Esophagus squamous epithelium (tissue), 5 donors: ENCODE measurements at regions not wholly inside any gene's neighbourhood (a gene's known extent, or its start where the extent isn't known, plus 50 kb on each side); places are given as distances from the start of the nearest gene placed in this dataset.

Experiments used
- DNase-seq: peaks from one replicate; lab custom pipeline; 2025; lab: John Stamatoyannopoulos, UW
- H3K27ac ChIP-seq, 4 donors: fragments of 200-600 bp; sonication (generic); one replicate each; pipeline ENCODE4 v1.5.1; 2016 to 2019; ENCODE audit warnings: mild to moderate bottlenecking in 1 of 4
- H3K27me3 ChIP-seq, 4 donors: fragments of 200-600 bp; sonication (generic); 1 replicate in 3 of 4; 2 replicates in 1 of 4; pipeline versions ENCODE4 v1.5.1 to v1.6.0; 2017 to 2021; ENCODE audit warnings: antibody characterized with exemption in 1 of 4
- H3K36me3 ChIP-seq, 3 donors: fragments of 200-600 bp; sonication (generic); one replicate each; pipeline ENCODE4 v1.5.1; 2016 to 2019
- H3K4me1 ChIP-seq, 3 donors: fragments of 200-600 bp; sonication (generic); one replicate each; pipeline ENCODE4 v1.5.1; 2017 to 2019
- H3K4me3 ChIP-seq, 4 donors: fragments of 200-600 bp; sonication (generic); 1 replicate in 3 of 4; 2 replicates in 1 of 4; pipeline ENCODE4 v1.5.1; 2016 to 2019; ENCODE audit warnings: mild to moderate bottlenecking in 2 of 4, moderate library complexity in 1 of 4
- H3K9me3 ChIP-seq, 3 donors: fragments of 200-600 bp; sonication (generic); one replicate each; pipeline ENCODE4 v1.5.1; 2016 to 2019
- POLR2A ChIP-seq, 4 donors: fragments of 450-650 bp; IDR thresholded peaks; one replicate each; pipeline ENCODE4 v1.6.1; 2017; ENCODE audit warnings: antibody characterized with exemption in 4 of 4, mild to moderate bottlenecking in 4 of 4, moderate library complexity in 3 of 4
- WGBS, 2 donors: methylation state at CpG; one replicate each; pipeline ENCODE4 v1.1.5; 2018; 5-methylcytosine and 5-hydroxymethylcytosine counted together
- intact Hi-C: fragments of 100-400 bp; cut with DNase I; formaldehyde crosslinking; loops from one replicate; pipeline ENCODE4 v1.15.0; 2022
- TF ChIP-seq, protein P1 (sequence below), 6 experiments: fragments of 450-650 bp in 4 of 6; fragments of 200-600 bp in 2 of 6; sonication (generic) in 2 of 6; IDR thresholded peaks; one replicate each; pipeline ENCODE4 v1.5.1; 2016 to 2019; ENCODE audit warnings: antibody characterized with exemption in 6 of 6, mild to moderate bottlenecking in 4 of 6, moderate library complexity in 4 of 6
- donor health status: DM: yes; HTN: yes; CAD: no.

- no peak for TF ChIP-seq POLR2A (IDR thresholded peaks at IDR 0.05)
- TF ChIP-seq, protein P1, sequence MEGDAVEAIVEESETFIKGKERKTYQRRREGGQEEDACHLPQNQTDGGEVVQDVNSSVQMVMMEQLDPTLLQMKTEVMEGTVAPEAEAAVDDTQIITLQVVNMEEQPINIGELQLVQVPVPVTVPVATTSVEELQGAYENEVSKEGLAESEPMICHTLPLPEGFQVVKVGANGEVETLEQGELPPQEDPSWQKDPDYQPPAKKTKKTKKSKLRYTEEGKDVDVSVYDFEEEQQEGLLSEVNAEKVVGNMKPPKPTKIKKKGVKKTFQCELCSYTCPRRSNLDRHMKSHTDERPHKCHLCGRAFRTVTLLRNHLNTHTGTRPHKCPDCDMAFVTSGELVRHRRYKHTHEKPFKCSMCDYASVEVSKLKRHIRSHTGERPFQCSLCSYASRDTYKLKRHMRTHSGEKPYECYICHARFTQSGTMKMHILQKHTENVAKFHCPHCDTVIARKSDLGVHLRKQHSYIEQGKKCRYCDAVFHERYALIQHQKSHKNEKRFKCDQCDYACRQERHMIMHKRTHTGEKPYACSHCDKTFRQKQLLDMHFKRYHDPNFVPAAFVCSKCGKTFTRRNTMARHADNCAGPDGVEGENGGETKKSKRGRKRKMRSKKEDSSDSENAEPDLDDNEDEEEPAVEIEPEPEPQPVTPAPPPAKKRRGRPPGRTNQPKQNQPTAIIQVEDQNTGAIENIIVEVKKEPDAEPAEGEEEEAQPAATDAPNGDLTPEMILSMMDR (IDR thresholded peaks at IDR 0.05): no peak
- DNase-seq: no peak
- H3K27ac ChIP-seq: no peak overlapping the region
- WGBS, 2 donors: 76 to 93% methylated on average over 5 to 6 of the region's 6 CpGs
- H3K4me3 ChIP-seq: no peak overlapping the region
- intact Hi-C loops: no loop called here
- no peaks in the 10 kb centered on the region for H3K9me3 ChIP-seq
- peaks cover 0 to 4% (median 0%) of the 10 kb centered on the region in 4 donors for H3K27me3 ChIP-seq
- no peaks in the 10 kb centered on the region for H3K4me1 ChIP-seq
- H3K36me3 ChIP-seq: no peaks in the 10 kb centered on the region
Observed at GRCh38 chr17:51491416-51491815, 231.1 kb downstream of the UTP18 start.

DNA sequence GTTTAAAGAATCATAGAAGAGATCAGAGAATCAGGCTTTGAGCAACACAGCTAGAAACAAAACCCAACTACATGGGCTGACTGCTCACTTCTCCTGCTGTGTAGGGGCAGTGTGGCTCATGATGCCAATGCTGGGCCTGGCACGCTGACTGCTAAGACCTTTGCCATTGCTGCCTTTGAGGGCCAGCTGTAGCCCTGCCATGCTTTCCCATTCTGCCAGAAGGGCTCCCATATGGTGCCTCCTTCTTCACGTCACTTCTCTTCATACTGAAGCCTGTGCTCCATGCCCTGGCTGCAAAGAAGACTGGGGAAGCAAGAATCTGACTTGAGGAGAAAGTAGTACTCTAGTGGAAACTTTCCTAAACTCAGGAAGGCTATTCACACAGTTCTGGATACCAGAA lies 232.9 kb downstream of the UTP18 start:
- Histone ChIP-seq H3K27me3 (no peaks in the 10 kb centered on the region), H3K27ac (no peak overlapping the region), H3K9me3 (no peaks in the 10 kb centered on the region), H3K4me1 (no peaks in the 10 kb centered on the region), H3K4me3 (no peak overlapping the region), H3K36me3 (no peaks in the 10 kb centered on the region)
- no peak for TF ChIP-seq POLR2A (IDR thresholded peaks at IDR 0.05)
- TF ChIP-seq, protein P1 (IDR thresholded peaks at IDR 0.05): no peak
- intact Hi-C loops: no loop called here
- 80 to 86% methylated on average over 1 to 2 of the region's 2 CpGs for WGBS, 2 donors
- no peak for DNase-seq

DNA sequence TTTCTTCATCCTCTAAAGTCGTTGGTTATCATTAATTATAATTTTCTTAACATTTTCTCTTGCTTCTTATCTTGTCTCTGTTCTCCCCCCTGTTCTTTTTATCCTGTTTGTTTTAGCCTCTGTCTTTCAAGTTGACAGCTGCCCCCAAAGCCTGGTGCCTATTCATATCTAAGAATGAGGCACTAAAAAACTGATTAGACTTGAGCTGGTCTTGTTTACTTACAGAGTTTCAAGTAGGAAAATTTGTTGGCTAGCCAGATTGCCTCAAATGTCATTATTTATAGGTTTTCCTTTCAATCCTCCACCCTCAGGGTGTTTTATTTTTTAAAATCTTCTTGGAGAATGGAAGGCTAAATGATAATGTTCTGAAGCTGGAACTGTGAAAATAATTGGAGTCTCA lies 236.0 kb downstream of the UTP18 start:
- TF ChIP-seq POLR2A (IDR thresholded peaks at IDR 0.05): no peak
- TF ChIP-seq, protein P1 (IDR thresholded peaks at IDR 0.05): no peak
- Histone ChIP-seq H3K27me3 (no peaks in the 10 kb centered on the region), H3K4me3 (no peak overlapping the region), H3K36me3 (no peaks in the 10 kb centered on the region), H3K27ac (no peak overlapping the region), H3K9me3 (no peaks in the 10 kb centered on the region), H3K4me1 (peaks cover 0 to 11% (median 0%) of the 10 kb centered on the region in 3 donors)
- intact Hi-C loops: no loop called here
- no peak for DNase-seq
- WGBS, 2 donors: 14 to 33% methylated on average over 1 of the region's 1 CpG

DNA sequence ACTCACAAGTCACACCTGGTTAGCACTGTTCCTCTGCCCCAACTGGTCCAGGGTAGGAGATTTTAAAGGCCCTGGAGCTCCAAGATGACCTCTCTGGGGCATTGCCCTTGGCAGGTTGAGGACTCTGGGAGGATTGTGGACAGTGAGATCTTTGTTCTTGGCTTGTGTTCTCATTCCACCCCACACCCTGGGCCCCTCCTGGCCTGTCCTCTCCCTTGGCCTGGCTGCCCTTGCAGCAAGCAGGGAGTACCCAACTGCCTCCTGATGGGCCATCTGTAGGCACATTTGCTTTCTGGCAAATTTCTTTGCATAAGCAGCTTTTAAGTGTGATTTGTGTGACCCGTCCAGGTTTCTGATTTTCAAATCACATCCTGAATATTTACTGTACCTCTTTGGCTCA lies 239.6 kb downstream of the UTP18 start:
- intact Hi-C loops: no loop called here
- WGBS, 2 donors: 30 to 31% methylated on average over 1 of the region's 1 CpG

DNA sequence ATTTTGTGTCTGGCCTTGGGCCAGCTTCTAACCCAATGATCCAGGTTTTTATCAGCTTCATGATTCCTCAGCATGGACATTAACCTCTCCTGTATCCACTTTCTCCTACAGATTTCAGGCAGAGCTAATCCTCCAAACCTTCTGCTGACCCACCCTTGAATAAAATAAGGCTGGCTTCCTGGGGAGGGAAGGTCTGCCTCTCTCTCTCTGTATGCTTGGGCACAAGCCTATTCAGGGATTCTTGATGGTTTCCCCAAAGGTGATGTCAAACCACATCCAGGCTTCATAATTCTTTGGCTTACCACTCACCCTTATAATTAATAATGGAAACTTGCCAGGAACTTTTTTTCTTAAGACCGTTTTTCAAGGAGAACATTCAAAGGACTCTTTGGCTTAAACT lies 240.1 kb downstream of the UTP18 start:
- no peaks in the 10 kb centered on the region for H3K36me3 ChIP-seq
- intact Hi-C loops: no loop called here
- H3K9me3 ChIP-seq: no peaks in the 10 kb centered on the region
- WGBS, 2 donors: 0 to 5% methylated on average over 1 of the region's 1 CpG
- TF ChIP-seq POLR2A (IDR thresholded peaks at IDR 0.05): no peak
- TF ChIP-seq, protein P1 (IDR thresholded peaks at IDR 0.05): no peak
- no peak overlapping the region for H3K27ac ChIP-seq
- H3K27me3 ChIP-seq: peaks cover 0 to 12% (median 0%) of the 10 kb centered on the region in 4 donors
- H3K4me3 ChIP-seq: no peak overlapping the region
- H3K4me1 ChIP-seq: peaks cover 0 to 11% (median 0%) of the 10 kb centered on the region in 3 donors
- DNase-seq: no peak

More for the DNA sequence above, 239.6 kb downstream of the UTP18 start:
- H3K9me3 ChIP-seq: no peaks in the 10 kb centered on the region
- peaks cover 0 to 12% (median 0%) of the 10 kb centered on the region in 4 donors for H3K27me3 ChIP-seq
- no peak for DNase-seq
- no peak overlapping the region for H3K4me3 ChIP-seq
- H3K27ac ChIP-seq: no peak overlapping the region
- no peaks in the 10 kb centered on the region for H3K36me3 ChIP-seq
- peaks cover 0 to 11% (median 0%) of the 10 kb centered on the region in 3 donors for H3K4me1 ChIP-seq
- TF ChIP-seq, protein P1 (IDR thresholded peaks at IDR 0.05): no peak
- no peak for TF ChIP-seq POLR2A (IDR thresholded peaks at IDR 0.05)
